Coronary artery (tissue), 2 donors: ENCODE measurements at regions not wholly inside any gene's neighbourhood (a gene's known extent, or its start where the extent isn't known, plus 50 kb on each side); places are given as distances from the start of the nearest gene placed in this dataset.

Source experiments
- DNase-seq: peaks from one replicate; pipeline ENCODE4 v3.0.0-alpha.2; 2017; ENCODE audit warnings: low spot score
- H3K27ac ChIP-seq, 2 donors: fragments of 200-600 bp; sonication (generic); one replicate each; pipeline ENCODE4 v1.5.1; 2016 to 2019
- H3K4me3 ChIP-seq: fragments of 200-600 bp; sonication (generic); 2 replicates; pipeline ENCODE4 v1.5.1; 2016; ENCODE audit warnings: mild to moderate bottlenecking, moderate library complexity
- TF ChIP-seq, protein P1 (sequence below): fragments of 200-600 bp; sonication (generic); IDR thresholded peaks from one replicate; pipeline ENCODE4 v1.5.1; 2019; ENCODE audit warnings: antibody characterized with exemption

DNA sequence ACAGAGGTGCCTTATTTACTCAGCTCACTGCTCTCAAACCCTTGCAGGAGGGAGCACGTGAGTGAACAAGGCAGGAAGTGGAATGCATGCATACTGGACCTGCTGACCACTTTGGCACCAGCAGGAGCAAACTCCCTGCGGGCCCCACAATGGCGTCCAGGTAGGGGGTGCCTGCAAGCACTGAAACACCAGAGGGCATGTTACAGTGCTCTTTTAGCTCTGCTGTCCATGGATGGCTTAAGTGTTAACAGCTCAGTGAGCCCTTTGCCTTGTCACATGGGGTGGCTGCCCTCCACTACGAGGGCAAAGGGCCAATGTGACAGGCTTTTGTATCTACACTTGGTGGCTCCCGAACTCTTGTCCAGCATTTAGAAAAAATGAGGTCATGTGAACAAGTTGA, 199.5 kb upstream of the UGT8 start:
- DNase-seq, result no peak
- TF ChIP-seq, protein P1, sequence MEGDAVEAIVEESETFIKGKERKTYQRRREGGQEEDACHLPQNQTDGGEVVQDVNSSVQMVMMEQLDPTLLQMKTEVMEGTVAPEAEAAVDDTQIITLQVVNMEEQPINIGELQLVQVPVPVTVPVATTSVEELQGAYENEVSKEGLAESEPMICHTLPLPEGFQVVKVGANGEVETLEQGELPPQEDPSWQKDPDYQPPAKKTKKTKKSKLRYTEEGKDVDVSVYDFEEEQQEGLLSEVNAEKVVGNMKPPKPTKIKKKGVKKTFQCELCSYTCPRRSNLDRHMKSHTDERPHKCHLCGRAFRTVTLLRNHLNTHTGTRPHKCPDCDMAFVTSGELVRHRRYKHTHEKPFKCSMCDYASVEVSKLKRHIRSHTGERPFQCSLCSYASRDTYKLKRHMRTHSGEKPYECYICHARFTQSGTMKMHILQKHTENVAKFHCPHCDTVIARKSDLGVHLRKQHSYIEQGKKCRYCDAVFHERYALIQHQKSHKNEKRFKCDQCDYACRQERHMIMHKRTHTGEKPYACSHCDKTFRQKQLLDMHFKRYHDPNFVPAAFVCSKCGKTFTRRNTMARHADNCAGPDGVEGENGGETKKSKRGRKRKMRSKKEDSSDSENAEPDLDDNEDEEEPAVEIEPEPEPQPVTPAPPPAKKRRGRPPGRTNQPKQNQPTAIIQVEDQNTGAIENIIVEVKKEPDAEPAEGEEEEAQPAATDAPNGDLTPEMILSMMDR, result no peak
- no peak overlapping the region for H3K4me3 ChIP-seq
- H3K27ac ChIP-seq, result no peak overlapping the region

- H3K4me3 ChIP-seq, result no peak overlapping the region
- TF ChIP-seq, protein P1, result no peak
- H3K27ac ChIP-seq, result no peak overlapping the region
- no peak for DNase-seq
Measured at GRCh38 chr4:114400531-114400930, 198.1 kb upstream of the UGT8 start.

DNA sequence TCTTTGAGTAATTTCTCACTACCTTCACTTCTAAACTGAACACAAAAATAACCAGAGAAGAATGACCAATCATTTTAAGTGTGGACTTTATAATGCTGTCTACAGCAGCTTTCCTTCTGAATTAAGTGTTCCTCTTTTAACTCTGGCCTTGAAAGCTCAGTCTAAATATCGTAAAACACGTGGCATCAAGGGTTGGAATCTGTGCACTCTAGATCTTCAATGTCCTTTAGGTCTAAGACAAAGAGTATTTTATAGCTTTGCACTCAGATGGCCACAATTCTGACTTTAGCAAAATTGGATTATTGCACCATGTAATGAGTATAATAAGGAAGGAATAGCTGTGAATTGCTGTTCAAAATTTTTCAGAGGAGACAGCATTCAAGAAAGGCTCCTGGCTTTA, 197.1 kb upstream of the UGT8 start:
- no peak overlapping the region for H3K27ac ChIP-seq
- TF ChIP-seq, protein P1, result no peak
- no peak overlapping the region for H3K4me3 ChIP-seq
- DNase-seq, result no peak

GRCh38 chr4:114417214-114417613, 181.4 kb upstream of the UGT8 start:
- no peak for DNase-seq
- TF ChIP-seq, protein P1, result no peak
- Histone ChIP-seq H3K4me3 (no peak overlapping the region), H3K27ac (no peak overlapping the region)

DNA sequence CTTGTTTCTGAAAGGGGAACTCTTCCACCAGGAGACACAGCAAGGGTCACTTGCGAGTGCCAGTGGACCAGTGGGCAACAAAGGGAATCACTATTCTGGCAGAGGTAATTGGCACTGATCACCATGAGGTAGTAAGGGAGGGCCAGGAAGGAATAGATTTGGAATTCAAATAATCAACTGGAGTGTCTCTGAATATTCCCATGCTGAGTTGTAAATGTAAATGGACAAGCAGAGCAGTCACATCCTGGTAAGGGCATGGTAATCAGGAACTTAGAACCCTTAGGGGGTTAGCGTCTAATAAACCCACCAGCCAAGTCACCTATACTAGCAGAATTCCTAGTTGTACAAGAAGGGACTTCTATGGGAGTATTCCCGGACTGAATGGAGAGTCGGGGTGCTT, 178.5 kb upstream of the UGT8 start:
- TF ChIP-seq, protein P1, result no peak
- Histone ChIP-seq H3K27ac (no peak overlapping the region), H3K4me3 (no peak overlapping the region)
- no peak for DNase-seq

- TF ChIP-seq, protein P1, result no peak
Measured at GRCh38 chr4:114423582-114423981, 175.0 kb upstream of the UGT8 start.

GRCh38 chr4:114435116-114435515, 163.5 kb upstream of the UGT8 start:
- Histone ChIP-seq H3K4me3 (no peak overlapping the region), H3K27ac (no peak overlapping the region)
- DNase-seq, result no peak
- TF ChIP-seq, protein P1, result no peak

More at GRCh38 chr4:114423582-114423981, 175.0 kb upstream of the UGT8 start:
- no peak overlapping the region for H3K4me3 ChIP-seq
- H3K27ac ChIP-seq, result no peak overlapping the region
- no peak for DNase-seq
